GM06990 (cell line): ENCODE measurements at regions not wholly inside any gene's neighbourhood (a gene's known extent, or its start where the extent isn't known, plus 50 kb on each side); places are given as distances from the start of the nearest gene placed in this dataset.
A peak's percentile ranks its signal among the peaks of the same experiment; 100 is the strongest.
"Not testable (repeated sequence)": the region's sequence is repeated elsewhere in the genome, so short reads cannot be mapped to it uniquely, and the experiment has no call there.

Experiments used
- DNase-seq: peaks from one replicate; pipeline ENCODE4 v3.0.0-alpha.2; 2011; ENCODE audit not compliant: insufficient read length; ENCODE audit errors: extremely low read depth
- H3K27me3 ChIP-seq: replicated peaks from 2 replicates; pipeline ENCODE4 v1.6.0; 2011; ENCODE audit warnings: low read length; ENCODE audit not compliant: control insufficient read depth, insufficient read depth
- H3K36me3 ChIP-seq: 2 replicates; pipeline ENCODE4 v1.5.1; 2011; ENCODE audit warnings: low read length; ENCODE audit not compliant: control insufficient read depth, insufficient read depth
- H3K4me3 ChIP-seq: replicated peaks from 2 replicates; pipeline ENCODE4 v1.5.1; 2011; ENCODE audit warnings: low read depth, mild to moderate bottlenecking, control low read depth, low read length
- TF ChIP-seq, protein P1 (sequence below): IDR thresholded peaks from 2 replicates; pipeline ENCODE4 v1.5.1; 2011; ENCODE audit warnings: low read length, control low read depth, mild to moderate bottlenecking, inconsistent platforms; ENCODE audit not compliant: insufficient read depth, poor library complexity, severe bottlenecking

GRCh38 chr17:34012709-34013375 is 242.2 kb upstream of the CCL2 start:
- Histone ChIP-seq H3K4me3 (no peak overlapping the region), H3K27me3 (peaks cover 3% of the 10 kb centered on the region; the same call in 1 of the 2 replicates), H3K36me3 (no peaks in the 10 kb centered on the region)
- no peak for DNase-seq
- TF ChIP-seq, protein P1, sequence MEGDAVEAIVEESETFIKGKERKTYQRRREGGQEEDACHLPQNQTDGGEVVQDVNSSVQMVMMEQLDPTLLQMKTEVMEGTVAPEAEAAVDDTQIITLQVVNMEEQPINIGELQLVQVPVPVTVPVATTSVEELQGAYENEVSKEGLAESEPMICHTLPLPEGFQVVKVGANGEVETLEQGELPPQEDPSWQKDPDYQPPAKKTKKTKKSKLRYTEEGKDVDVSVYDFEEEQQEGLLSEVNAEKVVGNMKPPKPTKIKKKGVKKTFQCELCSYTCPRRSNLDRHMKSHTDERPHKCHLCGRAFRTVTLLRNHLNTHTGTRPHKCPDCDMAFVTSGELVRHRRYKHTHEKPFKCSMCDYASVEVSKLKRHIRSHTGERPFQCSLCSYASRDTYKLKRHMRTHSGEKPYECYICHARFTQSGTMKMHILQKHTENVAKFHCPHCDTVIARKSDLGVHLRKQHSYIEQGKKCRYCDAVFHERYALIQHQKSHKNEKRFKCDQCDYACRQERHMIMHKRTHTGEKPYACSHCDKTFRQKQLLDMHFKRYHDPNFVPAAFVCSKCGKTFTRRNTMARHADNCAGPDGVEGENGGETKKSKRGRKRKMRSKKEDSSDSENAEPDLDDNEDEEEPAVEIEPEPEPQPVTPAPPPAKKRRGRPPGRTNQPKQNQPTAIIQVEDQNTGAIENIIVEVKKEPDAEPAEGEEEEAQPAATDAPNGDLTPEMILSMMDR, result no peak

DNA sequence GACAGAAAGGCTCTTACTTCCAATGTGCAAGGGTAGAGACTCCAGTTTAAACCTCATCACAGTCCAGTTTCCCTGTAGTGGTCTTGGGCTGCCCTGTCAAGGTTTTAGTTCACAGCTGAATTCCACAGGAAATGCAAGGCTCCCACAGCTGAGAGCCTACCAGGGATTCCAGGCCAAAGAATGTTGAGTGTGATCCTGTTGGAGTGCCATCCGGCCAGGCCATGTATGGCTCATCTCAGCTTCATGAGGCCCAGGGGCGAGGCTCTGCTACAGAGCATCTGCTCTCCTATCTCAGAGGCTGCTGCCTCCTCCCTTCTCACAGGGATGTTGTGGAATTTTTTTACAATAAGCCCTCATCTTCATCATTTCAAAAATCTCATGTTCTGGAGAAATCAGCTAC is 239.8 kb upstream of the CCL2 start:
- TF ChIP-seq, protein P1, result no peak
- DNase-seq, result no peak
- Histone ChIP-seq H3K36me3 (no peaks in the 10 kb centered on the region), H3K4me3 (no peak overlapping the region), H3K27me3 (peaks cover 3% of the 10 kb centered on the region; the same call in 1 of the 2 replicates)

DNA sequence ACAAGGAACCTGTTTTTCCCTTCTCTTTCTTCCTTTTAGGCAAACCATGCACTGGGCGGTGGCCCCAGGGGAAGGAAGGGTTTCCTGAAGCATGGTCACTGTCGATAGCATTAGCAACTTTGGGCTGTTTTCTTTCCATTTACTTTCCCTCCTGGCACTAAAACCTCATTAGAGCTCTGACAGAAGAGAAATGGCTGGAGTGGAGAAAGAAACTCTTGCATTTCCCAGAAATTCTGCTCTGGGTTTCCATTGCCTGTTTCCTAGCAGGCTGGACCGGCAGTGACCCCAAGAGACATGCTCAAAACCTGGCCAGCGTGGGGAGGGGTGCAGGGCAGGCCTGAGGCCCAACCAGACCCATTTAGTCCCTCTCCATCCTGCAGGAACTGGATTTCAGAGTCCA is 230.7 kb upstream of the CCL2 start:
- H3K4me3 ChIP-seq, result no peak overlapping the region
- TF ChIP-seq, protein P1, result no peak
- H3K27me3 ChIP-seq, result no peaks in the 10 kb centered on the region; the same call in 1 of the 2 replicates
- H3K36me3 ChIP-seq, result no peaks in the 10 kb centered on the region
- DNase-seq, result no peak

DNA sequence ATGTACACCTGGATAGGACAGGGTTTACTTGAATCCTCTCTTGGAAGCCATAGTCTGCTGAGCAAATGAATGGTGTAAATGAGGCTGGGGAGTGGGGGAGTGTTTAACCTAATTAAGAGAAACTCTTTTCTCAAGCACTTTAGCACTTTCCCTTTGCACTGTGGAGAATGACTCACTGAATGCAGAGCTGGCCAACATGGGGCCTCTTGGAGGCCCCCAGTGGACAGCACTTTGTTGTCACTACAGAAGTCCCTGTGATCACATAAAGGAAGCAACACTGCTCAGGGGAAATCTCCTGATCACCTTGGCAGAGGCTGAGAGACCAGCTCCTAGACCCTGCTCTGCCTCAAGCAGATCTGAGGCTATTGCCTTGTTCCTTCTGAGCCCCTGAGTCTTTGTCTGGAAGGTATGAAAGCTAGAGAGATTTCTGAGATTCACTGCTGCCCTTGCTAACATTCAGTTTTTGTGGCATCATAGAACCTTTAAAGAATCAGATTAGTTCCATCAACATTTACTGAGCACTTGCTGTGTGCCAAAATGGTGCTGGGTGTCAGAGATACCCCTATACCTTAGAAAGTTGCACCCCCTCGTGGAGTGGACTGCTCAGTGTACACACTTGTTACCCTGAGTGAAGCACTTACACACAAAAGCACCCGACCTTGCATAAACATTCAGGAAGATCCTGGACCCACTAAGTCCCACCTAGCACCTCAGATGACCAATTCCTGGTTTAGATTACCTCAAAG is 230.1 kb upstream of the CCL2 start:
- Histone ChIP-seq H3K36me3 (no peaks in the 10 kb centered on the region), H3K27me3 (no peaks in the 10 kb centered on the region; the same call in 1 of the 2 replicates), H3K4me3 (no peak overlapping the region)
- TF ChIP-seq, protein P1, result peak; percentile 41
- no peak for DNase-seq

GRCh38 chr17:34030601-34031000 is 224.5 kb upstream of the CCL2 start:
- not testable (repeated sequence) for H3K27me3 ChIP-seq, DNase-seq, H3K36me3 ChIP-seq, H3K4me3 ChIP-seq

DNA sequence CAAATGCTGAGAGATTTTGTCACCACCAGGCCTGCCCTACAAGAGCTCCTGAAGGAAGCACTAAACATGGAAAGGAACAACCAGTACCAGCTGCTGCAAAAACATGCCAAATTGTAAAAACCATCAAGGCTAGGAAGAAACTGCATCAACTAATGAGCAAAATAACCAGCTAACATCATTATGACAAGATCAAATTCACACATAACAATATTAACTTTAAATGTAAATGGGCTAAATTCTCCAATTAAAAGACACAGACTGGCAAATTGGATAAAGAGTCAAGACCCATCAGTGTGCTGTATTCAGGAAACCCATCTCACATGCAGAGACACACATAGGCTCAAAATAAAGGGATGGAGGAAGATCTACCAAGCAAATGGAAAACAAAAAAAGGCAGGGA is 222.8 kb upstream of the CCL2 start:
- not testable (repeated sequence) for H3K4me3 ChIP-seq, H3K27me3 ChIP-seq, DNase-seq, H3K36me3 ChIP-seq

GRCh38 chr17:34038786-34039185 is 216.3 kb upstream of the CCL2 start:
- DNase-seq, H3K36me3 ChIP-seq, H3K27me3 ChIP-seq, H3K4me3 ChIP-seq: not testable (repeated sequence)

DNA sequence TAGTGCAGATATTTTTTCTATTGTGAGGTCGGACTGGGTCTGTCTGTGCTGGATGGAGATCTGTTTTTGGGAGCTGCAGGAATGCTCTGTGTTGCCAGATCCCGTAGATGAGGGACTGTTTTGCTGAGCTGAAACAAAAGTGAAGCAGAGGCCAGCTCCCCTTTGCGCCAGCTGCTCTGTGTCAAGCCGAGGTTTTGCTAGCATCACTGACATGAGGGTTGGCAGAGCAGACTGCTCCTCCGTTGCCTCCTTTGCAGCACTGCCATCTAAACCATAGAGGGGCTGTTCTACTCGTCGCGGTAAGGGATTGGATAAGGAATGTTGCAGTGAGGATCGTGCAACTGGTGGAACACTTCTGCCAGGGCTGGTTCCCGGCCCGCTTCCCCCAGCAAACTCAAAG is 215.9 kb upstream of the CCL2 start:
- DNase-seq, H3K36me3 ChIP-seq, H3K4me3 ChIP-seq, H3K27me3 ChIP-seq: not testable (repeated sequence)

DNA sequence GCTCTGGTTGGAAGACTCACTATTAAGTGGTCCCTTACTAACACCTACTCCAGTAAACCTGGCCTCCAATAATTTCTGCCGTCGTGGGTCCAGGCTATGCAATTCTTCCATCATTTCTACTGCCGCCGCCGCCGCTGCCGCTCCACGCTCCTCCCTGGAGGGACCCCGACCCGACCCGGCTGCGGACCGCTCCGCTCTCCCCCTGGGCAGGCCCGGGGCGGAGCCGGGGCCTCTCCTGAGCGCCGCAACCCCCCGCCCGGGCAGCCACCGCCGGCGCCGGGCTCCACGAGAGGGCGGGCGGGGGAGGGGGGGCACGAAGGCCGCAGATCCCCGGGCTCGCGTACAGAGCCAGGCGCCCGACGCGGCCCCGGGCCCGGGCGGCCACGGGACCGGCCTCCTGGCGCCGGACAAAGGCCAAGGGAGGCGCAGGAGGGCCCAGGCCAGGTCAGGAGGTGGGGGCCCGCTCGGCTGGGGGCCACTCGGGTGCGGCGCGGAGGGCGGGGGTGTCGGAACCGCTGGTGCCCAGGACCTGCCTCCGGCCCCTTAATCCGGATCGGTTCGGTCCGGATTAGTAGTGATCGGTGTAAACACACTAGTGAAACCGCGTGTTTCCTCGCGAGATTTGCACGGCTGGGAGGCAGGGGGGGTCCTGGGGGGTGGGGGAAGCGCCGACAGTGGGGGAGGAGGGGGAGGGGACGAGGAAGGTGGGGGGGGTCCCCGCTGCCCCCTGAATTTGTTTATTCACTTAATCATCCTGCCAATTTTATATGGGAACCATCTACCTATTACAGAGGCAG is 215.1 kb upstream of the CCL2 start:
- DNase-seq, H3K4me3 ChIP-seq: not testable (repeated sequence)

More for the DNA sequence above, 215.1 kb upstream of the CCL2 start:
- not testable (repeated sequence) for H3K36me3 ChIP-seq, H3K27me3 ChIP-seq
